Hindlimb muscle (tissue), 1 donor: ENCODE measurements at regions not wholly inside any gene's neighbourhood (a gene's known extent, or its start where the extent isn't known, plus 50 kb on each side); places are given as distances from the start of the nearest gene placed in this dataset.
A peak's percentile ranks its signal among the peaks of the same experiment; 100 is the strongest.
"Not testable (repeated sequence)": the region's sequence is repeated elsewhere in the genome, so short reads cannot be mapped to it uniquely, and the experiment has no call there.

Experiments used
- DNase-seq: peaks from one replicate; pipeline ENCODE4 v3.0.0-alpha.2; 2013

DNA sequence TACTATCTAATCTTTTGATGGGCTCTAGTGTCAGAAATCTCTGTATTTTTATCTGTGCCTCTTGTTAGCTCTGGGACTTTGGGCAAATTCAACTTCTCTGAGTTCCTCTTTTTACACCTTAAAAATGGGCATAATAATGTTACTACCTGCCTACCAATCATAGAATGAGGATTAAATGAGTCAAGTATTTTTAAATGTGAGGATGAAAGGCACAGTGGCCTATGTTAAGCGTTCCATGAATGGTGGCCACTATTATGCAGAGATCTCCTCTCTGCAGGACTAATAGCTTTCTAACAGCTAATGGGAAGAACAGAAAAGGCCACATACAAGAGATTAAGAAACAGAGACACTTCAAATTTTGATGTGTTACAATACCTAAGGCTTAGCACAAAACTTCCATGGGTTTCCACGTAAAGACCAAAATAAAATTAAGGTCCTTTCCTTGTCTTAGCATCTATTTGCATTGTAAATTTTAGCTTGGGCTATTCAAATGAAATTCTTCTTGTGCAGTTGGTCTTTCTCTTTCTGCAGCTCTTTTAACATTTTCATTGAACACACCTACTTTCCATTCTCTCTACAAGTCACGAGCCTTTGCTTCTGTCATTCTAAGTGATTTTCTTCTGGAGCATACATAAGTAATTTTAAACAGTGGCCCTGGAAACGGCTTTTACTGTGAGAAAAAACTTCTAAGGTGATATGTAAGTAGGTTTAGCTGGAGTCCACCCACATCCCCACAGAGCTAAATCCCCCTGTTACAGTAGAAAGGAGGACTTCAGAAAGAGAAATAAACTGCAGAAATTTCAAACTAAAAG is 117.9 kb upstream of the MED14 start:
- no peak for DNase-seq

DNA sequence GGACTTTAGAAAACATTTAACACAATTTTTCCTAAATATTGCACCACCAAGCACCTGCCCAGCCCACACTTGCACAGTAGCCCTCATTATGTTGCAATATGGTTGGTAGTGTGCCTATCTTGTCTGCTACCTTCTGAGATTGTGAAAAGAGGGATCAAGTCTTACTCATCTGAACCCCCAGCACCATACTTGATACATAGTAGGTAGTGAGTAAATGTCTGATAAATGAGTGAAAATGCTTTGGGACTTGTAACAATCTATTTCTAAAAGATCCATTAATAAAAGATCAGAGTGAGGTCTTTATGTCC is 118.4 kb upstream of the MED14 start:
- no peak for DNase-seq

DNA sequence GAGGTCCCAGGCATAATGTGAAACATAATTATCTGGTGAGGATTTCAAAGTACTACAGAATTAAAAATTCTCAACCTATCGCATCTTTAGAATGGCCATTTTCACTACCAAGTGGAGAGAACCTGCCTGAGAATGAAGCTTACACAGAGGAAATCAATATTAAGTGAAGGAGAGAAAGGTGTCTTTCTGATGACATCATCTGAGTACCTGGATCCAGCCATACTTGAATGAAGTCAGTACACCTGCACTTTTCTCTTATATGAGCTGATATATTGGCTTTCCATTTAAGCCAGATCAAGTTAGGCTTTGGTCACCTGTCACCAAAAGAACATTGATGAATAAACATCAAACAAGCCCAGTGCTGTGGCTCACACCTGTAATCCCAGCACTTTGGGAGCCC is 118.9 kb upstream of the MED14 start:
- DNase-seq = no peak

DNA sequence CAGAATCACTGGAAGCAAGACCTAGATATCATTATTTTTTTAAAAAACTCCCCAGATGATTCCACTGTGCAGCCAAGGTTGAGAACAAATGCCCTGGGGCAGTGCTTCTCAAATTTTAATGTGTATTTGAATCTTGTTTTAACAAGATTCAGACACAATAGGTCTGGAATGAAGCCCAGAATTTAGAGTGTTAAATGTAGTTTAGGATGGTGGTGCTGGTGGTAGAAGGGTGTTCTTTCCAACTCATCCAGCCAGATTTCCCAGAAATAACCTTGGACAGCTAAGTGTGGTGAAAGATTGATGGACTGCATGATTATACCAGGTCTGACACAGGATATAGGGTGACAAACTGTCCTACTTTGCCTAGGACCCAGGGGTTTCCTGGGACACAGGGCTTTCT is 120.1 kb upstream of the MED14 start:
- no peak for DNase-seq

DNA sequence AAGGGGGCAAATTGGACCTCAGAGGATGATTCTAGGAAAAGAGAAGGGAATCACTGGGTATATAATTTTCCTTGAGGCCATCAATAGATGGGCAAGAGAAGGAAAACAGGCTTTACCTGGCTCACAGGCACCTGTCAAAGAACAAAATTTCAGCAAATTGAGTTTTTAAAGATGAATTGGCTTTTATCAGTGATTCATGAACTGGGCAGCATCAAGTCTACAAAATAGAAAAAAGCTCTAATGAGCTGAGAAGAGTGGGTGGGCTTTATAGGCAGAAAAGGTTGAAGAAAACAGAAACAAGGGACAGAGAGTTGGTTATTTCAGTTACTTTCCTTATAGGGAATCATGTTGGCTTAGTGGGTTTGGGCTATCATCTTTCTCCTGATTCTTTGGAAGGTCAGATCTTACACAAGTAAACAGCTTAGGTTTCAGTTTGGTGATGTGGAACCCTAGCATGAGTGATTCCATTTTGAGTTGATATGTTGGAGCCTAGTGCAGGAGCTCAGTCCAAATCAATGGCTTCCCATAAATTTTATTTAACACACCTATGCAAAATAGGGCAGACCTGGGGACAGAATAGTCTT is 120.7 kb upstream of the MED14 start:
- no peak for DNase-seq

DNA sequence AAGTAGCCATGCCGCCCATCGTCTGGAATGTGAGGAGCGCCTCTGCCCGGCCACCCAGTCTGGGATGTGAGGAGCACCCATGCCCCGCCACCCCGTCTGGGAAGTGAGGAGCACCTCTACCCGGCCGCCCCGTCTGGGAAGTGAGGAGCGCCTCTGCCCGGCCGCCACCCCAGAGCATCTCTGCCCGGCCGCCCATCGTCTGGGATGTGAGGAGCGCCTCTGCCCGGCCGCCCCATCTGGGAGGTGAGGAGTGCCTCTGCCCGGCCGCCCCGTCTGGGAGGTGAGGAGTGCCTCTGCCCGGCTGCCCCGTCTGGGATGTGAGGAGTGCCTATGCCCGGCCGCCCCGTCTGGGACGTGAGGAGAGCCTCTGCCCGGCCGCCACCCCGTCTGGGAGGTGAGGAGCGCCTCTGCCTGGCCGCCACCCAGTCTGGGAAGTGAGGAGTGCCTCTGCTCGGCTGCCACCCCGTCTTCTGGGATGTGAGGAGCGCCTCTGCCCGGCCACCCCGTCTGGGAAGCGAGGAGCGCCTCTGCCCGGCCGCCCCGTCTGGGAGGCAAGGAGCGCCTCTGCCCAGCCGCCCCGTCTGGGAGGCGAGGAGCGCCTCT is 126.7 kb upstream of the MED14 start:
- DNase-seq = not testable (repeated sequence)

DNA sequence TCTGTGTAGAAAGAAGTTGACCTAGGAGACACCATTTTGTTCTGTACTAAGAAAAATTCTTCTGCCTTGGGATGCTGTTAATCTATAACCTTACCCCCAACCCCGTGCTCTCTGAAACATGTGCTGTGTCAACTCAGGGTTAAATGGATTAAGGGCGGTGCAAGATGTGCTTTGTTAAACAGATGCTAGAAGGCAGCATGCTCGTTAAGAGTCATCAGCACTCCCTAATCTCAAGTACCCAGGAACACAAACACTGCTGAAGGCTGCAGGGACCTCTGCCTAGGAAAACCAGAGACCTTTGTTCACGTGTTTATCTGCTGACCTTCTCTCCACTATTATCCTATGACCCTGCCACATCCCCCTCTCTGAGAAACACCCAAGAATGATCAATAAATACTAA is 127.9 kb upstream of the MED14 start:
- DNase-seq = not testable (repeated sequence)

- DNase-seq = no peak
Observed at GRCh38 chrX:40863671-40864070, 128.3 kb upstream of the MED14 start.

GRCh38 chrX:40864972-40865371 is 129.6 kb upstream of the MED14 start:
- no peak for DNase-seq

GRCh38 chrX:40866893-40867292 is 131.6 kb upstream of the MED14 start:
- no peak for DNase-seq

DNA sequence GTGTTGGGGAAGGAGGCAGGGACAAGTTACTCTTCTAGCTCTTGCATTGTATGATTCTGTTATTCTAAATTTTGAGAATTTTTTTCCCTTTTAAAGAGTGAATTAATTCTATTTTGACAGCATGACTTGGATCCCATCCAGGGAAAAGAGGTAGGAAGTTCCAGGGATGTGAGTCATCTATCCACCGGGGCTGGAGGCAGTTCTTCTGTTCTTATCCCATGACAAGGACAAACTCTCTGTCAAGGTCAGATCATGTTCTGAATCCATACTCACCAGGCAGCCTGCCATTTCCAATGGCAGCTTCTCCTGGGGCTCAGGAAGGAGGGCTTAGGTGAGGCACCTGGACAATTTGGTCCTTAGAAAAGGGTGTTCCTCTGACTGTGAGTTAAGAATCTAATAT is 132.0 kb upstream of the MED14 start:
- no peak for DNase-seq

- DNase-seq = no peak
Observed at GRCh38 chrX:40868868-40869267, 133.5 kb upstream of the MED14 start.

GRCh38 chrX:40870982-40871381 is 135.6 kb upstream of the MED14 start:
- DNase-seq = not testable (repeated sequence)

DNA sequence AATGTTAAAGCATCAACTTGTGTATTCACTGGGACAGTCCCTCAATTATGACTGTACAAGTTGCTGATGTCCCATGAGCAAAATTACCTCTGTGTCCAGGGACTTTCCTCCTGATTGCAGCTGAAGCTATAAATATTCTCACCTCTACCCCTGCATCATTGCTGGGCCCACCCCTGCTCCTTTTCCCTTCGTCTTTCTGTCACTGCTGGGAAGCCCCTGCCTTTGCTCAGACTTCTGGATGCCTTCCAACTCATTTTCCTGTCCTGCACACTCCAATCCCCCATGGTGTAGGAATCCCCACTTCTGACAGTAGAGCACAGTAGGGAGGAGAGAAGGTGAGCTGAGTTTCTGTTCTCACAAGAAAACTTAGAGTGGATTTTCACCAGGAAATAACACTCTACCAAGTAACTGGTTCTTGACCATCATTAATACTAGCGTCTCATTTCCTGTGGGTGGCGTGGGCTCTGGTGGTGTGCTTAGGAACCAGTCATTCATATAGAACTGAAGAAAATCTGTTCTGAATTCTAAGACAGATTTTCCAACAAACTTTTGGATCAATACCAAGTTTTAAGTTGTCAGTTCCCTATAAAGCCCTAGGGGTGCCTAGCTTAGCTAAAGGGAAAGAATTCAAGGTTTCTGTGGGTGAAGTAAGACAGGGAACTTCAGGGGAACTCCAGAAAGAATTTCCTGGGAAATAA is 136.2 kb upstream of the MED14 start:
- DNase-seq = no peak

GRCh38 chrX:40872351-40872750 is 137.0 kb upstream of the MED14 start:
- DNase-seq = no peak

DNA sequence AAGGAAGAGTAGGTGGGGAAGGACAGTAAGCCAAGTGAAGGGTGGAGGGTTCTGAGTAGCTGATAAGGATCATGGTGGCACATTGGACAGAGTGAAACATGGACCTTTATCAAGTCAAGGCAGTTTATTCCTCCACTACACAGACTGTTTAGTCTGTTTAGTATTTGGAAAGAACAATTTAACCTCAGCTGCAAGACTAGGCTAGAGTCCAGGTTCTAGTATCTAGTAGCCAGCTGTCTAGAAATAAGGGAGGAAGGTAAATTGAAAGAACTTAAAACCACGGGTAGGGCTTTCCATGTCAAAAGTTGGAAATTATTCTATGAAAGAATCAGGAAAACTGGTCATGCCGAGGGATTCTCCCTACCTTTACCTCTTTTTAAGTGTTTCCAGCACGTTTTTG is 140.1 kb upstream of the MED14 start:
- no peak for DNase-seq

GRCh38 chrX:40877887-40878286 is 142.5 kb upstream of the MED14 start:
- peak; percentile 32 for DNase-seq

DNA sequence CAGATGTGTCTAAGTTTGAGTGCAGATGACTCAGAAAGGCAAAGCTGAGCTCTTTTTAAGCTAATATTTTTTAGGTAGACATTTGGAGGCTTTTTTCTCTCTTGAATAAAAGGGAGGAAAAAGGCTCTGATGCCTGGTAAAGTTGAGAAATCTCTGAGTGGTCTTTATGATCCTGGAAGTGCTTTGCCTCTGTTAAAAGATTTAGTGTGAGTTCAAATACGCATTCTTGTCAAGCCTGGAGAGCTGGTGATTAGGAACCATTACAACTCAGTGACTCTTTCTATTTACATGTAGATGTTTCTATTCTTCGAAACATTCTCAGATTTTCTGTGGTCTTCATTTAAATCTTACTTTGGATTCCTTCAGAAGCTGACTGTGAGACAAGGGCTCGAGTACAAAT is 143.4 kb upstream of the MED14 start:
- no peak for DNase-seq

- DNase-seq = not testable (repeated sequence)
Observed at GRCh38 chrX:40879172-40879571, 143.8 kb upstream of the MED14 start.

DNA sequence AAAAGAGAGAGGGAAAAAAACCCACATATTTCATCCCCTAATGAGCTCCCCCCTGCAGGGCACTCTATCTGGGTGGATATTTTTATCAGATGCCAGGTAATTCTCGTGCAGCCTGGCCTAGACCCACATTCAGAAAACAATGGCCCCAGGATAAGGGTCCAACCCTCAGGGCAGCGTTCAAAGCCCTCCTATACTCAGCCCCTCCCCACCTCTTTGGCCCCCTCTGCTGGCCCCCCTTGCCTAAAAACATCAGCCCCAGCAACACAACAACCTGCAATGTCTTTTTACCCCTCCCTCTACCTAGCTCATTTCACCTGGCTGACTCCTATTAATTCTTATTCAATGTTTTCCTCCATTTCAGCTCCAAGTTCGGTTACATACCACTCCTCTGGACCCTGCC is 145.4 kb upstream of the MED14 start:
- no peak for DNase-seq

- DNase-seq = no peak
Observed at GRCh38 chrX:40883021-40883619, 147.8 kb upstream of the MED14 start.

DNA sequence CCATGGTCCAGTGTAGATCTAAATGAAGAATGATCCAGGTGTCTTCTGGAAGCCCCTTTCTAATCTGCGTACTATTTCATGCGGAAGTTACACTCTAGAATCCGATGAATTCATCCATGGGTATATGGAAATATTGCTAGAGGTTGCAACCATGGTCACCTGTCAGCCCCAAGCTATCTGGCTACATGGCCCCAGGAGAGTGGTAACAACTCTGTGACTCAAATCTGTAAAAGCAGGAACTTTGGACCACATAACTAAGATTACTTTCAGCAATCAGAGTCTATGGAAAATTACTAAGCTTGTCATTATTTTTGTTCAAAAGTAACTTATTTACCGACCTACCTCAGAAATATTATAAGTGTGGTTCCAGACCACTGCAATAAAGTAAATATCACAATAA is 150.6 kb upstream of the MED14 start:
- no peak for DNase-seq

GRCh38 chrX:40887476-40887875 is 152.1 kb upstream of the MED14 start:
- DNase-seq = no peak
